NB4 (cell line): ENCODE measurements at regions not wholly inside any gene's neighbourhood (a gene's known extent, or its start where the extent isn't known, plus 50 kb on each side); places are given as distances from the start of the nearest gene placed in this dataset.

ENCODE experiments used
- DNase-seq: peaks from one replicate; pipeline ENCODE4 v3.0.0; 2010; ENCODE audit warnings: low read depth
- H3K4me3 ChIP-seq: one replicate; pipeline ENCODE4 v1.5.1; 2011; ENCODE audit warnings: mild to moderate bottlenecking, low read depth, low read length, moderate library complexity
- MYC ChIP-seq: IDR thresholded peaks from 2 replicates; pipeline ENCODE4 v1.6.1; 2011; ENCODE audit warnings: low read depth, low read length
- POLR2A ChIP-seq: IDR thresholded peaks from 2 replicates; pipeline ENCODE4 v1.6.1; 2011; ENCODE audit warnings: mild to moderate bottlenecking; ENCODE audit not compliant: insufficient read length; ENCODE audit errors: extremely low read depth
- TF ChIP-seq, protein P1 (sequence below): IDR thresholded peaks from one replicate; pipeline ENCODE4 v1.5.1; 2012; ENCODE audit warnings: low read depth, low read length
- TF ChIP-seq, protein P2 (sequence below): IDR thresholded peaks from 2 replicates; pipeline ENCODE4 v1.6.1; 2011; ENCODE audit warnings: low read depth, low read length

DNA sequence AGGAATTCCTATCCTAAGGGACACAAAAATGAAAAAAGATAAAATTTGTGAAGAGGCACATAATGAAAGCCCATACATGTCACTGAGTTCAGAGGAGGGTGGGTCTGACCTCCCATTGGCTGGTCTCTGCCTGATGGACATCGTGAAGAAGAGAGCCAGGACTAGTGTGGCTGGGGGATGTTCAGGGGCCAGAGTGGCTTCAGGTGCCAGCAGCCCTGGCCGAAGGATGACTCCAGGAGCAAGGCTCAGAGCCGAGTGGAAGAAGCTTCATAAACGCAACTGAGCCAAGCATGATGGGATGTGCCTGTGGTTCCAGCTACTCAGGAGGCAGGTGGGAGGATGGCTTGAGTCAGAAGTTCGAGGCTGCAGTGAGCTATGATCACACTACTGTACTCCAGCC lies 56.9 kb upstream of the ATP5PO start:
- TF ChIP-seq MYC, result no peak
- TF ChIP-seq, protein P1, sequence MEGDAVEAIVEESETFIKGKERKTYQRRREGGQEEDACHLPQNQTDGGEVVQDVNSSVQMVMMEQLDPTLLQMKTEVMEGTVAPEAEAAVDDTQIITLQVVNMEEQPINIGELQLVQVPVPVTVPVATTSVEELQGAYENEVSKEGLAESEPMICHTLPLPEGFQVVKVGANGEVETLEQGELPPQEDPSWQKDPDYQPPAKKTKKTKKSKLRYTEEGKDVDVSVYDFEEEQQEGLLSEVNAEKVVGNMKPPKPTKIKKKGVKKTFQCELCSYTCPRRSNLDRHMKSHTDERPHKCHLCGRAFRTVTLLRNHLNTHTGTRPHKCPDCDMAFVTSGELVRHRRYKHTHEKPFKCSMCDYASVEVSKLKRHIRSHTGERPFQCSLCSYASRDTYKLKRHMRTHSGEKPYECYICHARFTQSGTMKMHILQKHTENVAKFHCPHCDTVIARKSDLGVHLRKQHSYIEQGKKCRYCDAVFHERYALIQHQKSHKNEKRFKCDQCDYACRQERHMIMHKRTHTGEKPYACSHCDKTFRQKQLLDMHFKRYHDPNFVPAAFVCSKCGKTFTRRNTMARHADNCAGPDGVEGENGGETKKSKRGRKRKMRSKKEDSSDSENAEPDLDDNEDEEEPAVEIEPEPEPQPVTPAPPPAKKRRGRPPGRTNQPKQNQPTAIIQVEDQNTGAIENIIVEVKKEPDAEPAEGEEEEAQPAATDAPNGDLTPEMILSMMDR, result no peak
- DNase-seq, result no peak
- no peak overlapping the region for H3K4me3 ChIP-seq

DNA sequence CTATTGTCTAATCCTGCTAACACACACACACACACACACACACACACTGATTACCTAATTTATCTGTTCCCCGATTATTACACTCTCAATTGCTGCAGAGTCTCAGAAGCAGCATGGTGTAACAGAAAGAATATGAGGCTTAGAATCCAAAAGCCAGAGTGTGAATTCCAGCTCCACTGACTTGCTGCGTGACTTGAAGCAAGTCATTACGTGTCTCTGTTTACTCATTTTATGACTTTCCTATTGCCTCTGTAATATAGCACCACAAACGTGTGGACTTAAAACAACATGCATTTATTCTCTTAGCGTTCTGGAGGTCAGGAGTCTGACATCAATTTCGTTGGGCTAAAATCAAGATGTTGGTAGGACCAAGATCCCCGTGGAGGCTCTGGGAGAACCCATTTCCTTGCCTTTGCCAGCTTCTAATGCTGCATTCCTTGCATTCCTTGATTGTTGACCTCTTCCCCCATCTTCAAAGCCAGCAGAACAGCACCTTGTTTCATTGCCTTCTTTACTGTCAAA lies 55.9 kb upstream of the ATP5PO start:
- TF ChIP-seq, protein P1, result no peak
- TF ChIP-seq POLR2A (no peak), MYC (no peak)
- TF ChIP-seq, protein P2, sequence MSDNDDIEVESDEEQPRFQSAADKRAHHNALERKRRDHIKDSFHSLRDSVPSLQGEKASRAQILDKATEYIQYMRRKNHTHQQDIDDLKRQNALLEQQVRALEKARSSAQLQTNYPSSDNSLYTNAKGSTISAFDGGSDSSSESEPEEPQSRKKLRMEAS, result no peak
- no peak for DNase-seq
- H3K4me3 ChIP-seq, result no peak overlapping the region

DNA sequence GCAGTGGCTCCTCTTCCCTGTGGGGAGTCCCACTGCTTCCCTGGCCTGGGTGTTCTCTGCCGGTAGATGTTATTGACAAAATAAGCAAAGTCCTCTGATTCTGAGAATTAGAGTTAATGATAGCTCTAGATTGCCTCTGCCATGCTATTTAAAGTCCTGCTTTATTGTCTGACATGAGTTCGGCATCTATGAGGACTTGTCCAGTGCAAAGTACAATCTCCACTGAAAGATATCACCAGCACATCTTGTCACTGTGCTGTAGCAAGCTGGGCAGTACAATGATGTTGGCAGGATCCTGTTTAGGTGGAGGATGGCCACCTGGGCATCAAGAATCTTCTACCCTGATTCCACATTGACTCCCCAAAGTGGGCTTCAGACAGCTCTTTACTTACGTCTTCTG lies 54.0 kb upstream of the ATP5PO start:
- TF ChIP-seq POLR2A (no peak), MYC (no peak)
- TF ChIP-seq, protein P1, result no peak
- TF ChIP-seq, protein P2, result no peak
- DNase-seq, result no peak
- H3K4me3 ChIP-seq, result no peak overlapping the region

DNA sequence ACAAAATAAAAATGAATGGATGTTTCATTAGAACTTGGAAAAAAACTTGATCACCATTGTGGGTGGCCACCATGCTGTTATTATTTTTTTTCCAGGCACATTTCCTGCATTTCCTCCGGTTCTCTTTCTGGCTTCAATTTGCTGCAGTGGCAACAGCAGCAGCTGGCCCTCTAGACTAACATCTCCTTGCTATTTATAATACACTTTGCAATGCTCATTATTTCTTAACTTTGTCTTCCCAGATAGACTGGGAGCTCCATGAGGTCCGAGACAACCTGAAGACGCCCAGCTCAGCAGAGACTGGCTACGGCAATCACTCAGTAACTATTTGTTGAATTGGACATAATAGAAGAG lies 53.4 kb upstream of the ATP5PO start:
- TF ChIP-seq MYC (no peak), POLR2A (no peak)
- TF ChIP-seq, protein P2, result no peak
- TF ChIP-seq, protein P1, result no peak
- DNase-seq, result no peak
- H3K4me3 ChIP-seq, result no peak overlapping the region

DNA sequence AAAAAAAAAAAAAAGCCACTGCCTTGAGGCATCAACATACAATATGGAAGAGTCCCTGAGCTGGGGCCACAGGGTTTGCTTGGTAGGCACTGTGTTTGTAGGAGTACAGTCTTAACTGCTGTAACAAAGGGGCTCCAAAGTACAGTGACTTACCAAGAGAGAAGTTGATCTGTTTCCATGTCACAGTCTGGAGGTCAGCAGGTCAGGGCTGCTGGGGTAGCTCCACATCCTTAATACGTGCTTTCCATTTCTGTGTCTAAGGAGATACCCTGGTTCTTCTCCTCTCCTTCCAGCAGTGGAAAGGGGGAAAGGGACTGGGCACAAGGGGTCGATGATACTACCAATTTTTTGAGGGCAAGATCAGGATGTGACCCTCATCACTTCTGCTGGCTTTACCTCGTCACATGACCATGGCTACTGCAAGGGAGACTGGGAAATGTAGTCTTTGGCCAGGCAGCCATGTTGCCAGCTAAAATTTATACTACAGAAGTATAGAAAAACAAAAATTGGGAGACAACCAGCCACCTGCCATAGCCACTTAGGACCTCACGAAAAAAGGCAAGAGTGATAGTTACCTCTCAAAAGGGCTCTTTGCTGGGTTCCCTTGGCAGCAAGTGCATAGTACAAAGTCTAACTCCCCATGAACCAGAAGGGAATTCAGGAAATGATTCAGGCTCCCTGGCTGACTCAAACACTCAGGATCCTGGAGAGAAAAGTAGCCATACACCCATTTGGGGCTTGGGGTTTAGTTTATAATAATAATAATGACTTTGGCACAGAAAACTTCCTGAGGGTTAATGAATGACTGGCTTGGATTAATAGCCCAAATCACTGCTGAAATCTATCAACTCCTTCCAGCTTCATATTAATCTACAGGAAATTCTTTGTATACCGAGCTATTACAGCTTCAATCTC lies 52.7 kb upstream of the ATP5PO start:
- no peak for TF ChIP-seq MYC
- TF ChIP-seq, protein P2, result peak; percentile 23; the same call in 1 of the 2 replicates
- no peak overlapping the region for H3K4me3 ChIP-seq
- peak; percentile 27 for DNase-seq

DNA sequence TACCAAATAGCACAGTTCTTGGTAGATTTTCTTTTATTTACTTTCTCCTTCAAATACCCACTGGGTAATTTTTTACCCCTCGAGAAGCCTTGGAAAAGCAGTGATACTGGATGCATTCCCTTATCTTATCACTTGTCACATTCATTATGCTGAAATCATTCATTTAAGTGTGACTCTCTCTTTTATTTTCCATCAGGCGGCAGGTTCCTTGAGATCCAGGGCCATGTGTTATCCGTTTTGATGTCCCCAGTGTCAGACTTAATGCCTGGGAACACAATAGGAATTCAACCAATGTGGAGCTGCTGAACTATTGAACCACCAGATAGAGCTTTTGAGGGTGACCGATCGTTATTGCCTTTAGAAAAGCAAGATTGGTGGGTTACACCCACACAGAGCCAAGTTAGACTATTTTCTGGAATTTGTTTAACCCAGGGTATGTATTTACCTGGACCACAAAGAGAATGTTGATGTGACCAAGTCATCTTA lies 51.5 kb upstream of the ATP5PO start:
- no peak for DNase-seq
- no peak for TF ChIP-seq MYC
- no peak for TF ChIP-seq POLR2A
- TF ChIP-seq, protein P1, result no peak
- TF ChIP-seq, protein P2, result no peak
- H3K4me3 ChIP-seq, result no peak overlapping the region
